ENCODE measurements at regions not wholly inside any gene's neighbourhood (a gene's known extent, or its start where the extent isn't known, plus 50 kb on each side); places are given as distances from the start of the nearest gene placed in this dataset.

DNA sequence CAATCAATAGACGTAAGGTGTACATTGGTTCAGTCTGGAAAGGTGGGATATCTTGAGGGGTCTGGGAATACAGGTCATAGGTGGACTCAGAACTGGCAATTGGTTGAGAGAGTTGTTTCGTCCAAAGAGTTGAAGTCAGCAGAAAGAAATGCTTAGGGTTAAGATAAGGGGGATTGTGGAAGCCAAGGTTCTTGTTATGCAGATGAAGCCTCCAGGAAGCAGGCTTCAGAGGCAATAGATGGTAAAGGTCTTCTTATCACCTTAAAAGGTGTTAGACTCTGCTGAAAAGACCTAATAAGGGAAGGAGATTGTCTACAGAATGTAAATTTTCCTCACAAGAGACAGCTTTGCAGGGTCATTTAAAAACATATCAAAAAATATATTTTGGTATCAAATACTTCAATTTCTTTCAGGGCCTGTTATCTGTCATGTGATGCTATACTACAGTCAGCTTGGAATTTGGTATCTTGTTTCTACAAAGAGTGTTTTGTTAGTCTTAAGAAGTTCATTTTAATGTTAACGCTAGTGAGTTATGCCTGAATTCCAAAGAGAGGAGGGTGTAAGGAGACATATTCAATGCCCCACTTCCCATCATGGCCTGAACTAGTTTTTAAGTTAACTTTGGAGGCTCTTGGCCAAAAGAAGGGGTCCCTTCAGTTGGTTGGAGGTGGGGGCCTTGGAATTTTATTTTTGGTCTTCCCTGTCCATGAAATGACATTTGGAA is 378.2 kb upstream of the ROBO2 start:
- SMC1A ChIA-PET (ENCODE audit: uncharacterized antibody, unreplicated experiment): no interaction called here
- FAIRE-seq: no peak
- H3K4me3 ChIP-seq: no peak overlapping the region
- H4K20me1 ChIP-seq (ENCODE audit: control insufficient read depth, insufficient read depth): no peaks in the 10 kb centered on the region
- no peak overlapping the region for H3K27ac ChIP-seq (ENCODE audit: control insufficient read depth, insufficient read depth)
- in situ Hi-C loops (cut with MboI) (no loop called here), intact Hi-C loops (cut with micrococcal nuclease; ENCODE audit: unreplicated experiment) (no loop called here)
- WGBS (ENCODE audit: insufficient coverage, insufficient replicate concordance, low lambda C conversion rate, missing lambda C conversion rate): 33% methylated on average over 3 of the region's 3 CpGs
- CTCF ChIA-PET: no interaction called here
- POLR2A ChIA-PET: no interaction called here
- no peaks in the 10 kb centered on the region for H3K79me2 ChIP-seq (ENCODE audit: control insufficient read depth, insufficient read depth, low read length)
- ATAC-seq: no peak
- no peak overlapping the region for H2AFZ ChIP-seq (ENCODE audit: control insufficient read depth, low read depth, low read length)
- H3K9me3 ChIP-seq (replicated peaks; ENCODE audit: control insufficient read depth, insufficient read depth, low read length): no peaks in the 10 kb centered on the region
- no peaks in the 10 kb centered on the region for H3K4me1 ChIP-seq (ENCODE audit: control insufficient read depth, insufficient read depth, low read length)
- RAD21 ChIA-PET (ENCODE audit: unreplicated experiment): no interaction called here
- BruUV-seq (replicated peaks): no TSS peak
- TF ChIP-seq SREBF2 (IDR thresholded peaks at IDR 0.05; ENCODE audit: low read length): no peak
- no peak for TF ChIP-seq ZNF24 (IDR thresholded peaks at IDR 0.05)
- no peak for TF ChIP-seq USF2 (IDR thresholded peaks at IDR 0.05; ENCODE audit: borderline replicate concordance, low read depth, low read length)
- no peak for TF ChIP-seq SUPT20H (IDR thresholded peaks at IDR 0.05; ENCODE audit: borderline replicate concordance, control insufficient read depth, low read depth, low read length)
- no peak for TF ChIP-seq SPI1 (IDR thresholded peaks at IDR 0.05; ENCODE audit: borderline replicate concordance, insufficient read depth, low read depth, low read length)
- no peak for TF ChIP-seq WRNIP1 (IDR thresholded peaks at IDR 0.05; ENCODE audit: borderline replicate concordance, low read depth, low read length)
- no peak for TF ChIP-seq ZBED1 (IDR thresholded peaks at IDR 0.05; ENCODE audit: borderline replicate concordance)
- H3K36me3 ChIP-seq (ENCODE audit: control insufficient read depth in 2 of 2, insufficient read depth in 2 of 2, low read length in 1 of 2): no peaks in the 10 kb centered on the region
- H3K27me3 ChIP-seq (replicated peaks in 1 of 2; ENCODE audit: control insufficient read depth in 2 of 2, insufficient read depth in 2 of 2, low read length in 1 of 2): no peaks in the 10 kb centered on the region
- no peak overlapping the region for H3K4me2 ChIP-seq (ENCODE audit: control insufficient read depth, insufficient read depth)
- DNase-seq (ENCODE audit: low read depth, low spot score): no peak
- no peak overlapping the region for H3K9ac ChIP-seq (ENCODE audit: control insufficient read depth, insufficient read depth, low read length)

GRCh38 chr3:76664816-76665215 is 375.1 kb upstream of the ROBO2 start:
- Histone ChIP-seq H3K9me3 (replicated peaks; ENCODE audit: control insufficient read depth, insufficient read depth, low read length) (no peaks in the 10 kb centered on the region), H3K36me3 (ENCODE audit: control insufficient read depth in 2 of 2, insufficient read depth in 2 of 2, low read length in 1 of 2) (no peaks in the 10 kb centered on the region), H3K27ac (ENCODE audit: control insufficient read depth, insufficient read depth) (no peak overlapping the region), H3K4me1 (ENCODE audit: control insufficient read depth, insufficient read depth, low read length) (no peaks in the 10 kb centered on the region), H3K4me3 (no peak overlapping the region), H3K4me2 (ENCODE audit: control insufficient read depth, insufficient read depth) (no peak overlapping the region), H3K27me3 (replicated peaks in 1 of 2; ENCODE audit: control insufficient read depth in 2 of 2, insufficient read depth in 2 of 2, low read length in 1 of 2) (no peaks in the 10 kb centered on the region), H2AFZ (ENCODE audit: control insufficient read depth, low read depth, low read length) (no peak overlapping the region), H3K79me2 (ENCODE audit: control insufficient read depth, insufficient read depth, low read length) (no peaks in the 10 kb centered on the region), H3K9ac (ENCODE audit: control insufficient read depth, insufficient read depth, low read length) (no peak overlapping the region), H4K20me1 (ENCODE audit: control insufficient read depth, insufficient read depth) (no peaks in the 10 kb centered on the region)
- intact Hi-C loops (cut with micrococcal nuclease; ENCODE audit: unreplicated experiment): no loop called here
- 55% methylated on average over 3 of the region's 3 CpGs for WGBS (ENCODE audit: insufficient coverage, insufficient replicate concordance, low lambda C conversion rate, missing lambda C conversion rate)
- DNase-seq (ENCODE audit: low read depth, low spot score) (no peak), ATAC-seq (no peak), FAIRE-seq (no peak)
- no TSS peak for BruUV-seq (replicated peaks)
- RAD21 ChIA-PET (ENCODE audit: unreplicated experiment): no interaction called here
- CTCF ChIA-PET: interaction anchor here (0.6 kb wide), 1 partner anchor 9 kb away, joined by 3 read pairs; no protein-coding TSS in a partner anchor
- in situ Hi-C loops (cut with MboI): no loop called here
- POLR2A ChIA-PET: no interaction called here
- SMC1A ChIA-PET (ENCODE audit: uncharacterized antibody, unreplicated experiment): no interaction called here
- no peak for TF ChIP-seq RELB (IDR thresholded peaks at IDR 0.05; ENCODE audit: low read depth)
- no peak for TF ChIP-seq RBBP5 (conservative IDR thresholded peaks at IDR 0.05)
- no peak for TF ChIP-seq CBFB (IDR thresholded peaks at IDR 0.05; ENCODE audit: low read depth)
- TF ChIP-seq CEBPB (IDR thresholded peaks at IDR 0.05; ENCODE audit: borderline replicate concordance in 1 of 2, low read depth in 2 of 2, low read length in 2 of 2): no peak
- no peak for TF ChIP-seq SREBF2 (IDR thresholded peaks at IDR 0.05; ENCODE audit: low read length)
- no peak for TF ChIP-seq NBN (IDR thresholded peaks at IDR 0.05)
- no peak for TF ChIP-seq POLR2AphosphoS2 (IDR thresholded peaks at IDR 0.05; ENCODE audit: low read depth, low read length)
- TF ChIP-seq, protein P1, sequence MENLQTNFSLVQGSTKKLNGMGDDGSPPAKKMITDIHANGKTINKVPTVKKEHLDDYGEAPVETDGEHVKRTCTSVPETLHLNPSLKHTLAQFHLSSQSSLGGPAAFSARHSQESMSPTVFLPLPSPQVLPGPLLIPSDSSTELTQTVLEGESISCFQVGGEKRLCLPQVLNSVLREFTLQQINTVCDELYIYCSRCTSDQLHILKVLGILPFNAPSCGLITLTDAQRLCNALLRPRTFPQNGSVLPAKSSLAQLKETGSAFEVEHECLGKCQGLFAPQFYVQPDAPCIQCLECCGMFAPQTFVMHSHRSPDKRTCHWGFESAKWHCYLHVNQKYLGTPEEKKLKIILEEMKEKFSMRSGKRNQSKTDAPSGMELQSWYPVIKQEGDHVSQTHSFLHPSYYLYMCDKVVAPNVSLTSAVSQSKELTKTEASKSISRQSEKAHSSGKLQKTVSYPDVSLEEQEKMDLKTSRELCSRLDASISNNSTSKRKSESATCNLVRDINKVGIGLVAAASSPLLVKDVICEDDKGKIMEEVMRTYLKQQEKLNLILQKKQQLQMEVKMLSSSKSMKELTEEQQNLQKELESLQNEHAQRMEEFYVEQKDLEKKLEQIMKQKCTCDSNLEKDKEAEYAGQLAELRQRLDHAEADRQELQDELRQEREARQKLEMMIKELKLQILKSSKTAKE (IDR thresholded peaks at IDR 0.05; ENCODE audit: low read depth, poor library complexity, severe bottlenecking): no peak
